ENCODE measurements at regions not wholly inside any gene's neighbourhood (a gene's known extent, or its start where the extent isn't known, plus 50 kb on each side); places are given as distances from the start of the nearest gene placed in this dataset.

- TF ChIP-seq POLR2A (IDR thresholded peaks at IDR 0.05; ENCODE audit: low read length) = no peak
- TF ChIP-seq GATA1 (IDR thresholded peaks at IDR 0.05; ENCODE audit: low read depth, low read length) = no peak
These were observed 770.1 kb downstream of the KCNJ18 start for GRCh38 chr17:22462461-22462860.
